GM18867 (cell line): ENCODE measurements at regions not wholly inside any gene's neighbourhood (a gene's known extent, or its start where the extent isn't known, plus 50 kb on each side); places are given as distances from the start of the nearest gene placed in this dataset.
A peak's percentile ranks its signal among the peaks of the same experiment; 100 is the strongest.

Experiments used
- ATAC-seq: cut with Tn5 transposase; IDR thresholded peaks from one replicate; pipeline ENCODE4 v1.9.1; 2021; ENCODE audit warnings: mild to moderate bottlenecking, moderate library complexity; ENCODE audit not compliant: unreplicated experiment

GRCh38 chr3:110767838-110768237 is 303.8 kb upstream of the NECTIN3 start:
- ATAC-seq: peak; percentile 92

DNA sequence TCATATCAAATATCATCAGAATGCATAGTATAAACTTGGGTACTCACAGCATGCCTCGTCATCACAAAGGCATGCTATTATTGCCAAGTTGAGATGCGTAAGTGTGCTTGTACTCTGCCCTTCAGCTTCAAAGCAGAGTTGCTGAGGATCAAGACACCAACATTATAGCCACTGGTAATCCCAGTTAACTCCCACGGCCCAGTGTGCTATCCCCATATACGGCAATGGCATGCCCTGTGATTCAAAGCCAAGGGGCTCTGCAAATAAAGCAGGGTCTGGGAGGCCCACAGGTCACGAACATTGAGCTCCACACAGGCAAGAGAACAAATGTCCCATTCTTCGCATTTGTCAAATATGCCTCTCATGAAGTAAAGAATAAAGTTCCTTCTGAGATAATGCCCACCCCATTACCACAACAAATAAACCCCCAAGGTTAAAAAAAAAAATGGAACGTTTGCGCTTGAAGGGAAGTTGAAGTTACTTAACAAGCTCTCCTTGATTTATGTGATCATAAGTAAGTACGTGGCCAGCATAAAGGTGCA is 298.1 kb upstream of the NECTIN3 start:
- ATAC-seq: no peak

GRCh38 chr3:110774496-110775265 is 296.9 kb upstream of the NECTIN3 start:
- no peak for ATAC-seq

GRCh38 chr3:110779581-110779980 is 292.0 kb upstream of the NECTIN3 start:
- ATAC-seq: no peak

GRCh38 chr3:110783541-110783940 is 288.1 kb upstream of the NECTIN3 start:
- no peak for ATAC-seq

- ATAC-seq: no peak
Measured at GRCh38 chr3:110788794-110789193, 282.8 kb upstream of the NECTIN3 start.

GRCh38 chr3:110789315-110789714 is 282.3 kb upstream of the NECTIN3 start:
- ATAC-seq: no peak

DNA sequence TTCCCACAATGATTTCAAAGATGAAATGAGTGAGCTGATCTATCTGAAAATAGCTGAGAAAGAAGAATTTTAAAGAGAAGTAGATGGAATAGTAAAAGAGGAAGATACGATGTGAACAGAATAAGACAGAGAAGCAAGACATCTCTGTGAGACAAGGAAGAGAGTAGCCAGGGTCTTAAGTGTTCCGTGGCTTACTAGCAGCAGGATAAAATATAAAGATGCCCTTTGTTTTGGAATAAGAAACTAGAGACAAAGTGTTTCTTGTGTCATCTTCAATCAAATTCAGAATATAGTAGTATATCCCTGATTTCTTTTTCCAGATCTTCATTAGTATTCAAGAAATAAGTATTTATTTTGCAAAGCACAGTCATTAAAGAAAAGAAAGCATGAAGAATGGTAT is 281.0 kb upstream of the NECTIN3 start:
- ATAC-seq: no peak

- ATAC-seq: no peak
Measured at GRCh38 chr3:110791995-110792686, 279.5 kb upstream of the NECTIN3 start.

- no peak for ATAC-seq
Measured at GRCh38 chr3:110793611-110794010, 278.0 kb upstream of the NECTIN3 start.

- ATAC-seq: no peak
Measured at GRCh38 chr3:110795163-110795562, 276.5 kb upstream of the NECTIN3 start.

DNA sequence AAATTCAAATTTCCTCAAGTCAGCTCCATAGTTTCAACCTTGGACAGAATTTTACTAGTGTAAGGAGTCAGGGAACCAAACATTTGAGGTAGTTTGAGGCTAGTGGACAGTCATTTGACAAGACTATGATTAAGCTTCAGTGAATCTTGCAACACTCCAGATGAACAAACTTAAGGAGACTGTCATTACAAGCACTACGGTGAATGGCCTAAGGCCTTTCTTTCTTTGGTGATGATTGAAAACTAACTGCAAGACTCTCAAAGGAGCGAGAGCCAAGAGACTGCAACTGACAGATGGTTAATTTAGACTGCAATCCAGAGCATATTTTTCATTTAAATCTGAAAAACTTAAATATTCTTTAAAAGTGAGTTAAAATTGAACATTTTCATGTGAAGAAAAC is 272.3 kb upstream of the NECTIN3 start:
- ATAC-seq: no peak

DNA sequence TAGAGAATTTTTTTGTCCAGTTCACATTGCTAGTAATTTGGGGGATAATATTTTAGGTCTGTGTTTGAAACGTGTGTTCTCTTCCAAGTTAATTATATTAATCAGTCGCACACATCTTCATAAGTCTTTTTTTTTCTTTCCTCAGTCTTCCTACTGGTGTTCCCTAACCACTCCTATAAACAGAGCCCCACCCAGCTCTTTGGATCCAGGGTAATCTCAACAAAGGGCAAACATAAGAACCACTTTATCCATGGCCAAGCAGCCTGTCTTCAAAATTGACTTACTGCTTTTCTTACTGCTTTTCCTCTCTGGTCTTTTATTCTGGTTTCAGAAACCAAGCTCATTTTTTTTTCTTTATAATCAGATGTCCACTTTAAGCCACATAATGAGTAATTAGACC is 266.8 kb upstream of the NECTIN3 start:
- no peak for ATAC-seq

DNA sequence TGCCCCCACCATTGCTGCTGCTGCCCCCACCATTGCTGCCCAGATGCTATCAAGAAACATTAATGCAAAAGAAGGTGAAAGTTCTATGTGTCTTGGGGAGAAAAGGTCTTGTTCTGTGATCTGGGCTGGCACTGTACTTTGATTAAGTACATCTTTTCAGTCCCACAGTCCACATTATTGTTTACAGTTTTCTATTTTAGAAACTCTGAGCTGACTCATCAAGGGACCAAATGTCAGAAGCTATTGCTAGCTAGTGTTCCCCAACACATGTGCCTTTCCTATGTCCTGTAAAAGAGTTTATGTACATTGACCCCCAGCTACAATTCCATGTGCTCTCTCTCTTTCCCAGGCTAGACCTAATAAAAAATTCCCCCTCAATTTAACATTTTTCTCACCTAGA is 264.7 kb upstream of the NECTIN3 start:
- ATAC-seq: no peak

GRCh38 chr3:110808630-110809029 is 263.0 kb upstream of the NECTIN3 start:
- no peak for ATAC-seq

GRCh38 chr3:110810356-110810755 is 261.3 kb upstream of the NECTIN3 start:
- ATAC-seq: no peak

DNA sequence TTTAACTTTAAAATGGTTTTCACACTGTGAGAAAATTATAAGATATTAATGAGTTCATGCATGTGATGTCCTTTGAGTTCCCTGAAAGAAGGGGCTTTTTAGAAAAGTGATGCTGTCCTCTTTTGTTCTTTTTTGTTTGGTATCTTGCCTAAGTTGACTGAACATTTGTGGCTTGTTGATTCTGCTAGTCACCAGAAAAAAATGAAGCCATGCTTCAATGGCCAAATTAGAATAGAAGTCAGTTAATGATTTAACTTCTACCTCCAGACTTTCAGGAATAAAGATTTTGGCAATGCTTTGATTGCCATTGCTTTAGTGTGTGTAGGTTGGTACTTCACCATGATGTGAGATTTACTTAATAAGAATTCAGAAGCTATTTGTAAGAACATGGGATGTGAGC is 260.6 kb upstream of the NECTIN3 start:
- ATAC-seq: no peak

DNA sequence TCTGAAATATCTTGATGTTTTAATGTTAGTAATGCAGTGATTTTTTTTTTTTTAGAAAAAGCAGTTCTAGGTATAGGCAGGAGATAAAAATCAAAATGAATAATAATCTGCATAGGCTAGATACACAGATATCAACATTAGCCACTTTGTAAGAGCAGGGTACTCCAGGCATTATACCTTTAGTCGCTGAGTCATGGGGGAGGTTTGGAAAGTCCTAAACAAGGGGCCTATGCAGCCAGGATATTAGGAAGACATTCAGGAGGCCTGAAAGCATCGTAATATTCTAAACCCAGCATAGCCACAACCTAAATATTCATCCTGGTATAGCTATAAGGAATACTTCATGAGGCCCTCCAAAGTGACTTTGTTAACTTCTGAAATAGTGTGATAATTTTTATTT is 258.1 kb upstream of the NECTIN3 start:
- no peak for ATAC-seq

GRCh38 chr3:110814170-110815007 is 257.2 kb upstream of the NECTIN3 start:
- ATAC-seq: peak; percentile 82

GRCh38 chr3:110815008-110815583 is 256.5 kb upstream of the NECTIN3 start:
- no peak for ATAC-seq

DNA sequence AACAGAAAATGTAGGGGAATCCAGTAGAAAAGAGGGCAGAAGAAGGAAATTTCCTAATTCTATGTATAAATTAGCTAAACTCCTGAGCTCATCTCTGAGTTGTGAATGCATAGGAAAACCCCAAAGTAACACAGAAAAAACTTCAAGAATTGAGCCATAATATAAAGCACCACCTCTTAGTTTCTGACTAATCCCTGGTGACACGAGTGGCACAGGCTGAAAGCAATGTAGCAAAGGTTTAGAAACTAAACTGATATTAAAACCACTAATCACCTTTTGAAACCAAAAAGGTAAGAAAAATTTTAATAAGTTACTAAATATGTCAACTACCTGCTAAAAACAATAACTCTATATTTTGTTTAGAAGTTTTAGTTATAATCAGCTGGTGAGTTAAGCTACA is 255.6 kb upstream of the NECTIN3 start:
- peak; percentile 70 for ATAC-seq
